HFF-Myc (cell line): ENCODE measurements at regions not wholly inside any gene's neighbourhood (a gene's known extent, or its start where the extent isn't known, plus 50 kb on each side); places are given as distances from the start of the nearest gene placed in this dataset.

Source experiments
- DNase-seq: peaks from one replicate; pipeline ENCODE4 v3.0.0-alpha.2; 2011; ENCODE audit warnings: low read depth; ENCODE audit errors: extremely low read depth
- H3K4me3 ChIP-seq: replicated peaks from 2 replicates; pipeline ENCODE4 v1.5.1; 2011; ENCODE audit warnings: low read depth, mild to moderate bottlenecking, control low read depth, low read length
- TF ChIP-seq, protein P1 (sequence below): IDR thresholded peaks from 2 replicates; pipeline ENCODE4 v1.5.1; 2012; ENCODE audit warnings: mild to moderate bottlenecking, low read depth, low read length, control low read depth; ENCODE audit errors: missing control alignments

DNA sequence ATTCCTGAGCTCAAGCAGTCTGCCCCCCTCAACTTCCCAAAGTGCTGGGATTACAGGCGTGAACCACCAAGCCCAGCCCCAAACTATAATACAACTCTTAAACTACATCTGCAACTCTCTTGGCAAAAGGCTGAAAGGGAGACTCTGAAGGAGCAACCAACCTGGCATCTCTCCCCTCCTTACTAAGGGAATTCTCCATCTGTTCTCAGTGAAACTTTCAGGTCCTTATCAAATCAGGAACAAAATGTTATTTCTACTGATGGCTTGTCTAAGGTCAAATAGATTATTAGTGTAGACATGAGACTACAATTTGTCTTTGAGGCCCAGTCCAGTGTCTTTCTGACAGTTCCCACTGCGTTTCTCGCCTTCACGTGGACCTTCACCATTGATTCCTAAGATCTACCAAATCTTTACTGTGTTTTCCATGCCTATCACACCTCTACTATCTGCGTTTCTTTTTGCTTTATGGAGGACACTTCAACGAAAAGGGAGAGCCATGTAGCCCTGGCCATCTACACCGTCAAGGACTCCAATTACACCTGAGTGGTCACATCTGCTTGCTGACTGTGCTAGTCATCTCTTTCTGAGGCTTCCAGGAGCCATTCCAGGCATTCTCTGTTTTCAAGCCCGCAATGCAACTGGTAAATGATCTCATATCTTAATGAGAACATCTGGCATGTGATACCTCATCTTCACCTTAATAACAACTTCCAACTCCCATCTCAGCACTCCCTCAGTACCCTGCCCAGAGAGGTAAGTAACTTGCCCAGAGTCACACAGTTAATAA, 405.7 kb upstream of the CITED2 start:
- DNase-seq = no peak
- TF ChIP-seq, protein P1, sequence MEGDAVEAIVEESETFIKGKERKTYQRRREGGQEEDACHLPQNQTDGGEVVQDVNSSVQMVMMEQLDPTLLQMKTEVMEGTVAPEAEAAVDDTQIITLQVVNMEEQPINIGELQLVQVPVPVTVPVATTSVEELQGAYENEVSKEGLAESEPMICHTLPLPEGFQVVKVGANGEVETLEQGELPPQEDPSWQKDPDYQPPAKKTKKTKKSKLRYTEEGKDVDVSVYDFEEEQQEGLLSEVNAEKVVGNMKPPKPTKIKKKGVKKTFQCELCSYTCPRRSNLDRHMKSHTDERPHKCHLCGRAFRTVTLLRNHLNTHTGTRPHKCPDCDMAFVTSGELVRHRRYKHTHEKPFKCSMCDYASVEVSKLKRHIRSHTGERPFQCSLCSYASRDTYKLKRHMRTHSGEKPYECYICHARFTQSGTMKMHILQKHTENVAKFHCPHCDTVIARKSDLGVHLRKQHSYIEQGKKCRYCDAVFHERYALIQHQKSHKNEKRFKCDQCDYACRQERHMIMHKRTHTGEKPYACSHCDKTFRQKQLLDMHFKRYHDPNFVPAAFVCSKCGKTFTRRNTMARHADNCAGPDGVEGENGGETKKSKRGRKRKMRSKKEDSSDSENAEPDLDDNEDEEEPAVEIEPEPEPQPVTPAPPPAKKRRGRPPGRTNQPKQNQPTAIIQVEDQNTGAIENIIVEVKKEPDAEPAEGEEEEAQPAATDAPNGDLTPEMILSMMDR = no peak
- no peak overlapping the region for H3K4me3 ChIP-seq

GRCh38 chr6:139778688-139779087, 404.2 kb upstream of the CITED2 start:
- TF ChIP-seq, protein P1 = no peak
- H3K4me3 ChIP-seq = no peak overlapping the region
- DNase-seq = no peak

- TF ChIP-seq, protein P1 = no peak
- DNase-seq = no peak
- H3K4me3 ChIP-seq = no peak overlapping the region
Observed at GRCh38 chr6:139778106-139778505, 403.7 kb upstream of the CITED2 start.

GRCh38 chr6:139777202-139777970, 402.9 kb upstream of the CITED2 start:
- H3K4me3 ChIP-seq = no peak overlapping the region
- TF ChIP-seq, protein P1 = no peak
- no peak for DNase-seq

- DNase-seq = no peak
- TF ChIP-seq, protein P1 = no peak
- no peak overlapping the region for H3K4me3 ChIP-seq
Observed at GRCh38 chr6:139776041-139776440, 401.6 kb upstream of the CITED2 start.

DNA sequence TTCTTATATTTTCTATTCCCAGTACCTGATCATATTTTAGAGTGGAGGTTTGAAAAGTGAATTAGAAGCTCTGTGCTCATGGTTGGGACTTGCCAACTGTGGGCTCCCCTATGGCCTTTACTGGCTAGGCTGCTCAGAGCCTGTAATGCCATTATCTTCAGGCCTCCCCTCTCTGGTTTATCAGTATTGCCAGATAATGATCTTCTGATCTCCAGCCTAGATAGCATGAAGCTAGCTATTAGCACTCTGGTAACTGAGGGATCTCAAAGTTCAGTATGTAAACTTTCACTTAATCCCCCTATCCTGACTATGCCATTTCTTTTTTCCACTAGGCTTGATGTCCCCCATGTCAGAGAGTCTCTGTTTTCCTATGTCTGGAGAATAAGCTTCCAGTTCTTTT, 393.7 kb upstream of the CITED2 start:
- no peak for DNase-seq
- TF ChIP-seq, protein P1 = no peak
- H3K4me3 ChIP-seq = no peak overlapping the region
